Stimulated activated effector memory CD8-positive, alpha-beta T cell treated with anti-CD3 and anti-CD28 coated beads, Interleukin-12 subunit alpha, Interleukin-12 subunit beta, amount 100 ng/mL, for 72 hours (primary cell): ENCODE measurements at regions not wholly inside any gene's neighbourhood (a gene's known extent, or its start where the extent isn't known, plus 50 kb on each side); places are given as distances from the start of the nearest gene placed in this dataset.

ENCODE experiments used
- ATAC-seq: fragments of 150-1000 bp; cut with Tn5 transposase; 2 replicates; pipeline ENCODE4 v1.10.0; 2021
- DNase-seq, 2 donors: peaks; one replicate each; pipeline ENCODE4 v3.0.0; 2021 to 2022; ENCODE audit warnings: low spot score in 2 of 2
- H3K27ac Mint-ChIP-seq: one replicate; pipeline ENCODE4 v1.8.0; 2022; ENCODE audit warnings: mild to moderate bottlenecking, mixed read lengths
- H3K36me3 Mint-ChIP-seq: one replicate; pipeline ENCODE4 v1.8.0; 2022; ENCODE audit warnings: mild to moderate bottlenecking, mixed read lengths
- H3K4me1 Mint-ChIP-seq: one replicate; pipeline ENCODE4 v1.8.0; 2022; ENCODE audit warnings: mixed read lengths
- H3K4me3 Mint-ChIP-seq: one replicate; pipeline ENCODE4 v1.8.0; 2022; ENCODE audit warnings: mild to moderate bottlenecking, mixed read lengths
- H3K9me3 Mint-ChIP-seq: one replicate; pipeline ENCODE4 v1.8.0; 2022; ENCODE audit warnings: mixed read lengths

- H3K4me1 Mint-ChIP-seq, result no peaks in the 10 kb centered on the region
- no peak for ATAC-seq
- peaks cover 7% of the 10 kb centered on the region for H3K9me3 Mint-ChIP-seq
- H3K4me3 Mint-ChIP-seq, result no peak overlapping the region
- no peak for DNase-seq
- H3K36me3 Mint-ChIP-seq, result no peaks in the 10 kb centered on the region
- no peak overlapping the region for H3K27ac Mint-ChIP-seq
These were observed 372.6 kb downstream of the TFAP2A start for GRCh38 chr6:10042280-10042679.

- no peak overlapping the region for H3K4me3 Mint-ChIP-seq
- no peaks in the 10 kb centered on the region for H3K9me3 Mint-ChIP-seq
- no peaks in the 10 kb centered on the region for H3K4me1 Mint-ChIP-seq
- ATAC-seq, result no peak
- H3K27ac Mint-ChIP-seq, result no peak overlapping the region
- no peak for DNase-seq
- no peaks in the 10 kb centered on the region for H3K36me3 Mint-ChIP-seq
These were observed 381.5 kb downstream of the TFAP2A start for GRCh38 chr6:10033223-10033829.

DNA sequence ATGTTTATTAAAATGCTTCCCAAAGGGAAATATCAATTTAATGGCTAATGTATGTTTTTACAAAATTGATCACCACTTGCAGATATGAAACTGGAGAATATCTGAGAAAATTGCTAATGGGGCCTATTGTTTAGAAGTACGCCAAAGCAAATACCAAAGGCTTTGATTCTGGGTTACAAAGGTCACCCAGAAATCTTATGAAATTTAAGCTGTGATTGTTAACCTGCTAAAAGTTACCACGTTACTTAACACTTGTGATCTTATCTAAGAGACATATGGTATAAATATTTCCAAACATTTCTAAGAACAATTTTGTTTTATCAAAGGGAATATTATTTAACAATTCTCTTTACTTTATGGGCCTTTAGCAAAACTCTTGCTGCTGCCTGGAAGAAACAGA lies 383.3 kb downstream of the TFAP2A start:
- Mint-ChIP-seq H3K27ac (no peak overlapping the region), H3K9me3 (peaks cover 2% of the 10 kb centered on the region), H3K36me3 (no peaks in the 10 kb centered on the region), H3K4me1 (no peaks in the 10 kb centered on the region), H3K4me3 (no peak overlapping the region)
- no peak for ATAC-seq
- no peak for DNase-seq

DNA sequence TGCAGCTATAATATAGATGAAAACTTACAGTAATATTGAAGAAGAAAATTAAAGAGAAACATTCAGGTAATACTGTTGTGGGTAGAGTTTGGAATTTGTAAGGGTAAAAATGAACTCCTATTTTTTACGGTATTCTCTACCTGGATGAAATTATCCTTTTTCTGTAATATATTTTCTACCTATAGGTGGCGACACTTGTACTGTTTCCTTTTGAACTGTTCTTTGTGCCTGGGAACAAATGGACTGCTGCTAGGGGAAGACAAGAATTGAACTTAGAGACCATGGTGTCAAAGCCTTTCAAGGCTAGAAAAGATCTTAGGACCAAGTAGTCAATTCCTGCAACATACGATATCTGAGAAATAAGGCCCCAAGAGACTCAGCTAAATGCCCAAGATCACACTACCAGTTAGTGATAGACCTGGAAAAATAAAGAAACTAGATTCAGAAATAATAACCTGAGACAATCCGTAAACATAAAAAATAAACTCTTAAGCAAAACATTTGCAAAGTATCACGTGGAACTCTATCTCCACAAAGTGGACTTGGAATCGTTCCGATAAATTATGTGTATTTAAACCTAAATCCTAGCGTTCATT lies 383.8 kb downstream of the TFAP2A start:
- ATAC-seq (no peak), DNase-seq (no peak)
- Mint-ChIP-seq H3K4me1 (no peaks in the 10 kb centered on the region), H3K36me3 (no peaks in the 10 kb centered on the region), H3K4me3 (no peak overlapping the region), H3K9me3 (peaks cover 2% of the 10 kb centered on the region), H3K27ac (no peak overlapping the region)

DNA sequence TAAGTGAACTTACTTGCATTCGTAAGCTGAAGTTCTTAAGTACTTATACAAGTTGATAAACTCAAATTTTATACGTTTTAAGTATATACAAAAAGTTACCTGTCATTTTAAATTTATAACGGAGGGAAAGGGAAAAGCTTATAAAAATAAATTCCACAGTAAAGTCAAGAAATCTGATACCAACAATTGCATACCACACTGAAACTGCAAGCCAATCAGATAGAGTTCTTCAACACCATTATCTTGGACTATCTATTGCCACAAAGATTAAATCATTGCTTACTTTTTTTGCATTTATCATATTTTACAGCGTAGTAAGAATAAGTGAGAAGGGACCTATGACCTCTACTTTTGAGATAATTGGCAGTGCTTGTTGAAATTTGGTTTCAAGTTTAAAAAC lies 386.7 kb downstream of the TFAP2A start:
- peaks cover 2% of the 10 kb centered on the region for H3K9me3 Mint-ChIP-seq
- no peaks in the 10 kb centered on the region for H3K4me1 Mint-ChIP-seq
- ATAC-seq, result no peak
- no peak for DNase-seq
- no peak overlapping the region for H3K4me3 Mint-ChIP-seq
- no peak overlapping the region for H3K27ac Mint-ChIP-seq
- no peaks in the 10 kb centered on the region for H3K36me3 Mint-ChIP-seq

DNA sequence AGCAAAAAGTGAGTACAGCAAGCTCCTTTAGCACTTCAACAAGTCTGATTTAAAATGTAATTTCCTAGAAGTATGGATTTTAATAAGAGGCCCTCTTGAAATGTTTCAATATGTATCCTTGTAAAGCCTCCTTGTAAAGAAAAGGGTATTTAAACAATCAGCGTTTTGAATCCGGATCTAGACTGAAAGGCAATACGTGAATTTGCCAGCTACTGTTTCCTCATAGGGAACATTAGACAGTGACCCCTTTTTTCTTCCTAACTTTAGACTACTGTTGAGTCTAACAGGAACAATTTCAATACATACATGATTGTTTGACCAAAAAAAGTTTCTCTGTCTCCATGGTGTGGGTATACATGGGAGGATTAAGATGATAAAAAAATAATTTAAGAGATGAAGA lies 395.0 kb downstream of the TFAP2A start:
- DNase-seq, result no peak
- H3K4me3 Mint-ChIP-seq, result no peak overlapping the region
- no peak for ATAC-seq
- H3K9me3 Mint-ChIP-seq, result peaks cover 17% of the 10 kb centered on the region
- no peaks in the 10 kb centered on the region for H3K4me1 Mint-ChIP-seq
- no peaks in the 10 kb centered on the region for H3K36me3 Mint-ChIP-seq
- no peak overlapping the region for H3K27ac Mint-ChIP-seq

GRCh38 chr6:10014557-10014956 lies 400.3 kb downstream of the TFAP2A start:
- no peak overlapping the region for H3K27ac Mint-ChIP-seq
- no peak overlapping the region for H3K4me3 Mint-ChIP-seq

GRCh38 chr6:10000551-10000950 lies 414.3 kb downstream of the TFAP2A start:
- ATAC-seq (no peak), DNase-seq (no peak)
- Mint-ChIP-seq H3K36me3 (no peaks in the 10 kb centered on the region), H3K9me3 (no peaks in the 10 kb centered on the region), H3K27ac (no peak overlapping the region), H3K4me1 (no peaks in the 10 kb centered on the region), H3K4me3 (no peak overlapping the region)

More at GRCh38 chr6:10014557-10014956, 400.3 kb downstream of the TFAP2A start:
- ATAC-seq (no peak), DNase-seq (no peak)
- no peaks in the 10 kb centered on the region for H3K36me3 Mint-ChIP-seq
- peaks cover 14% of the 10 kb centered on the region for H3K9me3 Mint-ChIP-seq
- no peaks in the 10 kb centered on the region for H3K4me1 Mint-ChIP-seq

- Mint-ChIP-seq H3K4me1 (no peaks in the 10 kb centered on the region), H3K9me3 (no peaks in the 10 kb centered on the region), H3K4me3 (no peak overlapping the region), H3K27ac (no peak overlapping the region), H3K36me3 (no peaks in the 10 kb centered on the region)
- no peak for DNase-seq
- no peak for ATAC-seq
These were observed 415.1 kb downstream of the TFAP2A start for GRCh38 chr6:9999796-10000195.

DNA sequence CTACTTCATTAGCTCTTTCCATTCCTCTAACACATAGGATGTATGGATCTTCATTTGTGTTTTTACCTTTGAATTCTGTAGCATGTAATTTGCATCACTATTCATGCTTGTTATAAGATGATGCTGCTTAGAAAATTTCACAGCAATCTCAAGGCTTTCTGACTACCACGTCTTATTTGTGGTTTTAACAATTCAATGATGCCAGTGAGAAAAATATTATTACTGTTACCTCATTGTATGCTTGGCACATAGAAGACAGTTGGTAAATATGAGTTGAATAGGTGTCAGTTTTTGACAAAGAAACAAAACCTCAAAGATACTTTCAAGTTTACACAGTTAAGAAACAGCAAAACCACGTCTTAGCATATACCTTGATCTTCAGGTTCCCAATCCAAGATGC lies 428.6 kb downstream of the TFAP2A start:
- Mint-ChIP-seq H3K4me3 (no peak overlapping the region), H3K9me3 (peaks cover 14% of the 10 kb centered on the region), H3K27ac (no peak overlapping the region), H3K36me3 (no peaks in the 10 kb centered on the region), H3K4me1 (no peaks in the 10 kb centered on the region)
- DNase-seq (no peak), ATAC-seq (no peak)

DNA sequence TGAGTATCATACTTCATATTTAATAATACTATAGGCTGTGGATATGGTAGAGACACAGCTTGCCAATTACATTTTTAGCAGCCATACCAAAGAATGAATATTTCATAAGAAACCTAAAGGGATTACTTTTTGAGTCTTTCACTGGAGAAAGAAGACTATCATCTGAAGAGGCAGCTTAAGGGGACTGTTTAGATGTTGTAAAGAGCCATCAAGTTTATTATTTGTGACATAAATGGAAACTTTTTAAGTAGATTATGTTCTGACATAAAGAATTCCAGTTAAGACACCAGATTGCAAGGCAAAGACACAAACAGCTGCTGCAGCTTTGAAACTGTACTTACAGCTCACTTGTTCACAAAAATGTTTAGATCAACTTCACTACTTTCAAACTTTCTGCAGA lies 429.4 kb downstream of the TFAP2A start:
- Mint-ChIP-seq H3K4me3 (no peak overlapping the region), H3K27ac (no peak overlapping the region), H3K4me1 (no peaks in the 10 kb centered on the region), H3K36me3 (no peaks in the 10 kb centered on the region), H3K9me3 (peaks cover 14% of the 10 kb centered on the region)
- DNase-seq (no peak), ATAC-seq (no peak)

DNA sequence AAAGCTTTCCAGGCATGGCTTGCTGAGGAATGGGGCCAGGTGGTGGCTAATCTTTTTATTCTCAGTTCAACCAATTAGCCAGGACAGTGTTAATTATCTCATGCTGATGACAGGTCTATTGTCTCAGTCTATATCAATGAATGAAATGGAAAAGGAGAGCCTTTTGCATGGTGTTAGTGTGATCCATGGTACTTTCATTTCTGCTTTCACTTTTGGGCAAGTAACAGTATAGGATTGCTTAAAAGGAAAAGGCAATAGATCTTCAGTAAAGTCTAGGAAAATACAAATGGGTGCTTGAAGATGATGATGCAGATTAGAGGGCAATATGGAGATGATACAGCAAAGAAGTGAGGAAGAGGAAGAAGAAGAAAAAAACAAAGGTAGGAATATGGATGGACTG lies 430.3 kb downstream of the TFAP2A start:
- Mint-ChIP-seq H3K4me1 (no peaks in the 10 kb centered on the region), H3K4me3 (no peak overlapping the region), H3K9me3 (peaks cover 14% of the 10 kb centered on the region), H3K27ac (no peak overlapping the region), H3K36me3 (no peaks in the 10 kb centered on the region)
- DNase-seq, result no peak
- ATAC-seq, result no peak

DNA sequence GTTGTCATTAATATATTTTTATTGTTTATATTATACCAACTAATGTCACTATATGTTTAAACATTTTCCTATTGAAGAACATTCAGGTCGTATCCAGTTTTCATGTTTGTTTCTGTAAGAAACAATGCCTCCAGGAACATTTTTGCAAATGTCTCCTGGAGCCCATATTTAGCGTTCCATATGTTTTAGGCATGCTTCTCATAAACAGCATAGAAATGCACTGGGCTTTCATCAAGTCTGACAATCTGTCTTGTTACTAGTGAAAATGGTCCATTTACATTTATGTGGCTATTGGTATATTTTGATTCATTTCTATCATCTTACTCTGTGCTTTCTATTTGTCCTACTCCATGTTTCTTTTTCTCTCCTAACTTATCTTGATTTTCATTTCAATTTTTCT lies 431.7 kb downstream of the TFAP2A start:
- Mint-ChIP-seq H3K4me1 (no peaks in the 10 kb centered on the region), H3K27ac (no peak overlapping the region), H3K36me3 (no peaks in the 10 kb centered on the region), H3K4me3 (no peak overlapping the region), H3K9me3 (peaks cover 13% of the 10 kb centered on the region)
- no peak for ATAC-seq
- DNase-seq, result no peak

- Mint-ChIP-seq H3K36me3 (no peaks in the 10 kb centered on the region), H3K4me1 (no peaks in the 10 kb centered on the region), H3K27ac (no peak overlapping the region), H3K4me3 (no peak overlapping the region), H3K9me3 (peaks cover 13% of the 10 kb centered on the region)
- ATAC-seq (no peak), DNase-seq (no peak)
These were observed 432.7 kb downstream of the TFAP2A start for GRCh38 chr6:9982215-9982614.

- Mint-ChIP-seq H3K4me3 (no peak overlapping the region), H3K36me3 (no peaks in the 10 kb centered on the region), H3K4me1 (no peaks in the 10 kb centered on the region), H3K9me3 (peaks cover 14% of the 10 kb centered on the region), H3K27ac (no peak overlapping the region)
- no peak for DNase-seq
- ATAC-seq, result no peak
These were observed 434.9 kb downstream of the TFAP2A start for GRCh38 chr6:9979996-9980395.

GRCh38 chr6:9978480-9978879 lies 436.4 kb downstream of the TFAP2A start:
- Mint-ChIP-seq H3K9me3 (peaks cover 9% of the 10 kb centered on the region), H3K4me1 (no peaks in the 10 kb centered on the region), H3K27ac (no peak overlapping the region), H3K36me3 (no peaks in the 10 kb centered on the region), H3K4me3 (no peak overlapping the region)
- DNase-seq, result no peak
- no peak for ATAC-seq

DNA sequence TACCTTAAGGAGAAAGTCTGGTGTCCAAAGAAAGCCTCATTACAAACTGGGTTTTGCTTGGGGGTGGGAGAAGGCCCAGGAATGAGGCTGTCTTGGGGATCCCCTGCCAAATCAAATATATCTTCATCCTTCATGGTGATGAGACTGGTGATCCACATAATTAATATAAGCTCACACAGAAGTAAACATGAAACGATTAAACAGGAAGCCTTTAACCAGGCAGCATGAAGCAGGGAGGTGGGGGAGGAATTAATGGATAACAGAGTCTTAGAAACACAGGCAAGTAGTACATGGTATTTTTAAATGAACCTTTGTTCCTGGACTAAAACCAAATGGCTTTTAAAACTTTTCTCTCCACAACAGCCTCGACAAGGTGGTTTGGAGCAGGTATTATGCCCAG lies 437.5 kb downstream of the TFAP2A start:
- H3K4me3 Mint-ChIP-seq, result no peak overlapping the region
- no peaks in the 10 kb centered on the region for H3K4me1 Mint-ChIP-seq
- DNase-seq (no peak), ATAC-seq (no peak)
- no peaks in the 10 kb centered on the region for H3K36me3 Mint-ChIP-seq
- H3K27ac Mint-ChIP-seq, result no peak overlapping the region
- H3K9me3 Mint-ChIP-seq, result peaks cover 7% of the 10 kb centered on the region
